ENCODE measurements at regions not wholly inside any gene's neighbourhood (a gene's known extent, or its start where the extent isn't known, plus 50 kb on each side); places are given as distances from the start of the nearest gene placed in this dataset.
"Not testable (repeated sequence)": the region's sequence is repeated elsewhere in the genome, so short reads cannot be mapped to it uniquely, and the experiment has no call there.

DNA sequence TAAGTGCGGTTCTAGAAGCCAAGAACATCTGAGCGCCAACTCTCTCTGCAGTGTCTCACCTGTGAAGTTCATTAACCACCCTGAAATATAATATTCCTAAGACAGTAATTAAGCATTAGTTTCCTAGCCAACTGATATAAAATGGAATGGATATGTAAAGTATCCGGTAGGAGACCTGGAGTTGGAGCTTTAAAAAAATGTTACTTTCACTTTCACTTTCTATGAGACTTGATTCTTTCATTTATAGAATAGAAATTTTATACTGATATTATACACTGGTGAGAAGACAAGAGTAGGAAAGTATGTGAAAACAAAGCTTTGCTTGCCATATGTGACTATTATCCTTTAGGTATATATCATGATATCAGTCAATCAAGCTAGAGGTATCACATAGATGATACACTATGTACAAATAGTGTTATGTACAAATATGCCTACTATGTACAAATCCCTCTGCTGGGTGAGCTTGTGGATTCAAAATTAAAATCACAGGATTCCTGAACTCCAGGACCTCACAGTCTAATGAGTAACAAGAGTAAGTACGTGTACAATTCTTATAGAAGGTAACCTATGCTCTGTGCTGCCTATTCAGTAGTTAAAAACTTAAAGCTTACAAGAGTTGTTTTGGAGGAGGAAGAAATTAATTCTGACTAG lies 934.2 kb downstream of the TTLL7 start:
- DNase-seq = no peak

DNA sequence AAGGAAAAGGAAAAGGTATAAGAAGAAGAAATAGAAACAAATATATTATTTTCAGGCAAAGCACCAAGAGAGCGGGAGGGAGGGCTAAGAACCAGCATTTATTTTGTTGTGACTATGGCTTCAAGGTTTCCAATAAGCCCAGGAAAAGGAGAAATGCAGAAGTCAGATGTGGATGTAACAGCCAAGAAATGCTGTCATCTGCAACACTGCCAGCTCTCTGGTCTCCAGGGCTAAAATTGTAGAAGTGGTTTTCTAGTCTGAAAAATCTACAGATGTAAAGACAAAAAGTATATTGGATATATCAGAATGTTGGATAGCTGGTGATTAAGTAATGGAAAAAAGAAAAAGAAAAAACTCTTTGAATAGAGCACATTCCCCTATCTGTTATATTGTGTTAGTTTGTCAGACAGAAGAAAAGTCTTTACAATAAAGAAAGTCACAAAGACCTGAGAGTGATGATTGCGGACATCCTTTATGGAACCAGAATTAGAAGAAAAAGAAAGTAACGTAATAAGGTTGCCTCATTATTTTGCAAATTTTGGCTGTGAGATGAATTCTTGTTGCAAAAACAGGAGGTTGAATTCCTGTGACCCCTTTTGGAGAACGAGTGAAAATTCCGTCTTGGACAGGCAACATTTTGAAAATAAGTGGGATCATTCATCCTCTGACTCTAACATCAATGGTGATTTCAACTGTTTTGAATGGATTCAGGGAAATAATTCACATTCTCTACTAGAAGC lies 938.1 kb downstream of the TTLL7 start:
- no peak for DNase-seq

DNA sequence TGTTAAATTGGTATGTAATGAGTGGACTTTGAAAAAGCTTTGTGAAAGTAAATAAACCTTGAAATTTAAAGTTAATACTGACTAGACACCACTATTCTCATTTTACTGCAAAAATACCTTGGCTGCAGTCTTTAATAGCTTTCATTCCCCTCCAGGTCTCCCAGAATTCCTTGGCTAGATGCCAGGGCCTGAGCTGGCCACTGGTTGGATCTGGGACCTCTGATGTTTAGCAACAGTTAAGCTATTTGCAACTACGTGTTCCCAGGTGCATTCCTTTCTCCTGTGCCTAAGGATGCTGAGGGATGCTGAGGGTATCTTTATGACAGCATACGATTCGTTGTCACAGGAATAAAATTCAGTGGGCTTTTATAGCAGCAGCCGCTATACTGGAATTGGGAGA lies 938.7 kb downstream of the TTLL7 start:
- no peak for DNase-seq

DNA sequence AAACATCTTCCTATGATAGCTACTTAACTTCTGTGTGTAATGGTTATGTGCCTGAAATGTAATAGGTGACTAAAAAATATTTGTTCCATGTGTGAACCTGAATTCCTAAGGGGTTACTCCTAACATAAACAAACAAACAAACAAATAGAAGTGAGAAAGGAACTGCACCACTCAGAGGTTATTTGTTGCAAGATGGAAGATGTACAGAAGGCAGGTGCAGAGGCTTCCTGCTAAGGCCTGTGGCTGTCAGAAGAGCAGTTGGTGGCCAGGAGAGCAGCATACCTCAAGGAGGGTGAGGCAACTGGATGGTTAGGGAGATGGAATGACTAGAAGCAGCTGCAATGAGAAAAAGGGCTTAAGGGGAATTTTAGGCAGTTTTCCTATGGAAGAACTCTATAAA lies 940.6 kb downstream of the TTLL7 start:
- no peak for DNase-seq

GRCh38 chr1:83055391-83056170 lies 943.4 kb downstream of the TTLL7 start:
- no peak for DNase-seq

DNA sequence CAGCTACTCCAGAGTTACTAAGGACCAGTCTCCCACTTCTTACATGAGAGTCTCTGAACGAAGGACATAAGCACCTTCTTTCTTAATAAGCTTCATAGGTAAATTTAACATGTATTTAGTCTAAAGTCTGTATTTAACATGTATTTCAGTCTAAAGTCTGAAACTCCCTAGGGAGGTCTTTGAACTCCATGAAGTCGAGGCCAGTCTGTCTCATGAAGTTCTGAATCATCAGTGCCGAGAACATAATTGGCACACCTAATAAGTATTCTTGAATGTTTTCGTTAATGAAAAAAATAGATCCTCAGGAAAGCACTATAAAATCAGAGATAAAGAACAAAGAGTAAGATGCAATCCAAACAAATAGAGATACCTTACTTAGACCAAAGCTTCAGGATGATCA lies 945.5 kb downstream of the TTLL7 start:
- DNase-seq = no peak

DNA sequence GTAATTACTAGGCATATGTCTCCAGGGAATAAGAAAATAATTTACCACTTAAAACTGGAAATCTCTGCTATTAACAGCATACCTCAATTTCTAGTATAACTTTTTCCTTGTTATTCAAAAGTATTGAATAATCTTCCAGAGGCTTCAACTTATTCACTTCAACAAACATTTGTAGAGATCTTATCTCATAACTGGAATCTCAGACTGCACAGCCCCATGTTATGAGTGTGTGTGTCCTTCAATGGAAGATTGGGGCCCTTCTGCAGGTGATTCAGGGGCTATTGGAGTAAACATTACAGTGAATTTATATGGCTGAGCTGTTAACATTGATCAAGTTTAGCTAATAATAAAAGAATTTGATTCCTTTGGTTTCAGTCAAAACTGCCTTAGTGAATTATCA lies 946.1 kb downstream of the TTLL7 start:
- DNase-seq = no peak

- DNase-seq = not testable (repeated sequence)
Measured at GRCh38 chr1:83051053-83051452, 947.9 kb downstream of the TTLL7 start.

DNA sequence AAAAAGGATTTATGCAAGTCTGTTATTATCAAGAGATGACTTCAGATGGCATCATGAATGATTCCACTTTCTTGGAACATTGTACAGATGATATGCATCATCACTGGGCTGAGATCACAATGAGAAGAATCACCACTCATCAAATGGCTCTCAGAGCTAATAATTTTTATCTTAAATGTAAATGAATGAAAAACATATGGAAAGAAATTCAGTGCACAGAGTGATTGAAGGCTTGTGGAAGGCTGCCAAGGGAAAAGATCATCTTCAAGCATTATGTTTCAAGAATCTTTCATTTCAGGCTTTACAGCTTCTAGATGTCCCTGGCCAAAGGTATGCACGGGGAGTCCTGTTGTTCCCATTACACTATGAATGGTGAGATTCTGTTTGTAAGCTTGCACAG lies 955.7 kb downstream of the TTLL7 start:
- DNase-seq = no peak

GRCh38 chr1:83039091-83039490 lies 959.8 kb downstream of the TTLL7 start:
- DNase-seq = not testable (repeated sequence)

DNA sequence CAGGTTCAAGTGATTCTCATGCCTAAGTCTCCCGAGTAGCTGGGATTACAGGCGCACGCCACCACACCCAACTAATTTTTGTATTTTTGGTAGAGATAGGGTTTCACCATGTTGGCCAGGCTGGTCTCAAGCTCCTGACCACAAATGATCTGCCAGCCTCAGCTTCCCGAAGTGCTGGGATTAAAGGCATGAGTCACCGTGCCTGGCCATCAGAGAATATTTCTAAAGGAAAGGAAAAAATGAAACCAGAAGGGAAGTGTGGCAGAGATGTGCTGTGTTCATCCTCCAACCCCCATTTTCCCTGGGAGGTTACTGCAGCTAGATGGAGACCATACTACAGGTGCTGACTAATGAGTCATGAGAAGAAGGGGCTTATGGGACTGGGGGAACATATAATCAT lies 964.1 kb downstream of the TTLL7 start:
- DNase-seq = no peak

DNA sequence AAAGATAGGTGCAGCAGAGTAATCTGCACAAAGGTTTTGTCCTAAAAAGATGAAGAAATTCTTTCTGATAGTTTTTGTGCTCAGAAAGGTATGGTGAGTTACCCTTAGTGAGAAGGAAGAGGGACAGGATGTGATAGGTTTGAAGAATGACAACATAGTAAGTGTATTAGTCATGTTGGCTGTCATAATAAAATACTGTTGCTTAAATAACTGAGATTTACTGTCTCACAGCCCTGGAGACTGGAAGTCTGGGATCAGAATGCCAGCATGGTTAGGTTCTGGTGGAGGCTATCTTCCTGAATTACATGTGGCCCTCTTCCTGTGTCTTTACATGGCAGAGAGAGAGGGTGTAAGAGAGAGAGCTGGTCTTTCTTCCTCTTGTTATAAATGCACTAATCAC lies 965.2 kb downstream of the TTLL7 start:
- no peak for DNase-seq

GRCh38 chr1:83029916-83030315 lies 969.0 kb downstream of the TTLL7 start:
- no peak for DNase-seq

DNA sequence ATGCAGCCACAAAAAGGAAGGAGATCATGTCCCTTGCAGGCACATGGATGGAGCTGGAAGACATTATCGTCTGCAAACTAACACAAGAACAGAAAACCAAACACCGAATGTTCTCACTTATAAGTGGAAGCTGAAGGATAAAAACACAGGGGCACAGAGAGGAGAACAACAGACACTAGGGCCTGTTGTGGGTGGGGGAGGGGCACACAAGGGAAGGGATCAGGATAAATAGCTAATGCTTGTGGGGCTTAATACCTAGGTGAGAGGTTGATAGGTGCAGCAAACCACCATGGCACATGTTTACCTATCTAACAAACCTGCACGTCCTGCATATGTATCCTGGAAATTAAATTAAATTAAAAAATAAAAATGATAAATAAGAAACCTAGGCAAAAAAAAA lies 969.9 kb downstream of the TTLL7 start:
- DNase-seq = no peak

DNA sequence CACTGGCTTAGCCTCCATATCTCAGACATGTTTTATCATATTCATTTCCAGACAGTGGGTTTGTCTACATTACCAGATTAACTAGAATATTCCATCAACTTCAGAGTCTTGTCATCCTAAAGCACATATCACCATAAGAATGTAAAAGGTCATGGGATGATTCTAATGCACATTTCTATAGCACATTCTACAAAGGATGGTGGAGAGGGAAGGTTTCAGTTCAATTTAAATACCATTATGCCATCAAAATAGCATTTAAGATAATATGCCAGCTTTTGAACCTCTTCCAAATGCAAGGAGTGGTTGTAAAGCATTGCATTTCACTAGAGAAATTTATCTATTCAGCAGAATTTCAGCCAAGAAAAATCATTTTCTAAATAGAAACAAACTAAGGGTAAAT lies 970.5 kb downstream of the TTLL7 start:
- no peak for DNase-seq

- DNase-seq = peak; percentile 47
Measured at GRCh38 chr1:83027511-83027910, 971.4 kb downstream of the TTLL7 start.

- no peak for DNase-seq
Measured at GRCh38 chr1:83026745-83027144, 972.2 kb downstream of the TTLL7 start.

DNA sequence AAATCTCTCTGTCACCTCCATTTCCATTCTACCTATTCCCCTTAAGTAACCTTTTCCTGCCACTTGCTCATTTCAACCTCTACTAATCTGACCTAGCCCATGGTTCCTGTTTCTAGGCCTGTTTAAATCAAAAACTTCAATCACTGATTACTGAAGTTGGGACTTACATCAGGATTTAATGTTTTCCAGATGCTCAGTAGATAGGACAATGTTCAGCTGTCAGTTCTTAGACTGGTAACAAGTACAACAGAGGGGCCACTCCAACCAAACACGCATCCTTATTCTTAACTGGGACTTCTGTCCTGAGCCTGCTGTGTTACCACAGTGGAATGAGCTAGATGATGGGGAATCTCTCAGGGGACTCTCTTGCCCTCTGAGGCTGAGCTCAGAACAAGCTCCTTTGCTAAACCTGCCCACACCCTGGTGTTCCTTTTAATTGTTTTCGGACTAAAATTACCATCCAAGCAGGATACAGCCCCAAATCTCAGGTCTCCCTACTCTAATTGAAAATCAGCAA lies 974.6 kb downstream of the TTLL7 start:
- no peak for DNase-seq

DNA sequence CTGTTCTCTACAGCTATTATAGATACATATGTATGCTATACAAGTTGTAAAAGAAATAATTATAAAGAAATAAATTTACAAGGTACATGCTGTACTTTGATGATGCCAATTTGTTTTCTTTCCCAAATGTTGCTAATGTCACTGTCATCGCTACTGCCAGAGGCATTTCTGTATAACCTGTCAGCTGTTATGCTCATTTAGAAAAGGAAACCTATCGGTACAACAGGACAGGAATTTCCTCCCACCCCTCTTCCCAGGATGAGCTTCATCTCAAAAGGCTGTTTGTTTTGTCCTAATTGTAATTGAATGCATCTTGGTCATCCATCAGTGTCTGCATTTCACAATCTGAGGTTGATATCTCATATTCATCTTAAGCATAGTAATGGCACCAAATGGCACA lies 975.7 kb downstream of the TTLL7 start:
- DNase-seq = no peak

GRCh38 chr1:83022206-83022605 lies 976.7 kb downstream of the TTLL7 start:
- no peak for DNase-seq

GRCh38 chr1:83017701-83018100 lies 981.2 kb downstream of the TTLL7 start:
- no peak for DNase-seq

- DNase-seq = no peak
Measured at GRCh38 chr1:83017276-83017675, 981.7 kb downstream of the TTLL7 start.

- no peak for DNase-seq
Measured at GRCh38 chr1:83016354-83016849, 982.5 kb downstream of the TTLL7 start.

- DNase-seq = no peak
Measured at GRCh38 chr1:83015163-83015562, 983.8 kb downstream of the TTLL7 start.

All from NCI-H69 (cell line).